Neural cell (in vitro differentiated cells): ENCODE measurements at regions not wholly inside any gene's neighbourhood (a gene's known extent, or its start where the extent isn't known, plus 50 kb on each side); places are given as distances from the start of the nearest gene placed in this dataset.

ENCODE experiments used
- H2AFZ ChIP-seq: fragments of 200-600, 300-800 bp; sonication (generic), shearing (Covaris generic); 2 replicates; pipeline ENCODE4 v1.6.0; 2014; ENCODE audit warnings: low read depth, mild to moderate bottlenecking, antibody characterized with exemption, low read length, moderate library complexity
- H3F3A ChIP-seq: fragments of 200-600 bp; shearing (Covaris generic); 2 replicates; pipeline ENCODE4 v1.6.1; 2016; ENCODE audit warnings: mild to moderate bottlenecking, moderate library complexity, mixed read lengths, antibody characterized with exemption, low read length; ENCODE audit not compliant: insufficient read depth, poor library complexity, severe bottlenecking
- H3K27ac ChIP-seq: fragments of 200-600, 300-800 bp; sonication (generic), shearing (Covaris generic); 2 replicates; pipeline ENCODE4 v1.5.1; 2014; ENCODE audit warnings: mild to moderate bottlenecking, low read length, moderate library complexity
- H3K27me3 ChIP-seq: fragments of 300-800, 200-600 bp; sonication (generic), shearing (Covaris generic); 2 replicates; pipeline ENCODE4 v1.6.0; 2014; ENCODE audit warnings: mild to moderate bottlenecking, low read depth, low read length, moderate library complexity; ENCODE audit not compliant: insufficient read depth
- H3K36me3 ChIP-seq: fragments of 300-800, 200-600 bp; sonication (generic), shearing (Covaris generic); 2 replicates; pipeline ENCODE4 v1.5.1; 2014; ENCODE audit warnings: mild to moderate bottlenecking, antibody characterized with exemption, low read length, moderate library complexity; ENCODE audit not compliant: insufficient read depth
- H3K4me2 ChIP-seq: fragments of 300-800, 200-600 bp; sonication (generic), shearing (Covaris generic); 2 replicates; pipeline ENCODE4 v1.6.0; 2014; ENCODE audit warnings: mild to moderate bottlenecking, low read length
- H3K4me3 ChIP-seq: fragments of 300-800, 200-600 bp; sonication (generic), shearing (Covaris generic); 2 replicates; pipeline ENCODE4 v1.5.1; 2014; ENCODE audit warnings: mild to moderate bottlenecking, low read length, moderate library complexity
- H3K79me2 ChIP-seq: fragments of 200-600 bp; shearing (Covaris generic); replicated peaks from 2 replicates; pipeline ENCODE4 v1.6.0; 2014; ENCODE audit warnings: mild to moderate bottlenecking, low read length, moderate library complexity; ENCODE audit not compliant: insufficient read depth
- H3K9ac ChIP-seq: fragments of 300-800, 200-600 bp; sonication (generic), shearing (Covaris generic); 2 replicates; pipeline ENCODE4 v1.6.1; 2016; ENCODE audit warnings: mild to moderate bottlenecking, low read length, mixed read lengths
- H3K9me2 ChIP-seq: fragments of 200-600 bp; shearing (Covaris generic); 2 replicates; pipeline ENCODE4 v1.6.1; 2016; ENCODE audit warnings: mild to moderate bottlenecking, low read length, mixed read lengths; ENCODE audit not compliant: insufficient read depth
- H3K9me3 ChIP-seq: fragments of 200-600, 300-800 bp; sonication (generic), shearing (Covaris generic); 2 replicates; pipeline ENCODE4 v1.6.1; 2016; ENCODE audit warnings: mild to moderate bottlenecking, mixed run types, low read length, moderate library complexity, mixed read lengths
- H4K20me1 ChIP-seq: fragments of 200-600 bp; shearing (Covaris generic); 2 replicates; pipeline ENCODE4 v1.6.1; 2016; ENCODE audit warnings: mild to moderate bottlenecking, mixed run types; ENCODE audit not compliant: insufficient read depth
- CTCF ChIP-seq: fragments of 450-650 bp; IDR thresholded peaks from 2 replicates; pipeline ENCODE4 v1.5.1; 2014; ENCODE audit warnings: antibody characterized with exemption, mild to moderate bottlenecking, moderate library complexity; ENCODE audit not compliant: poor library complexity, severe bottlenecking
- EP300 ChIP-seq: fragments of 450-650 bp; conservative IDR thresholded peaks from 2 replicates; pipeline ENCODE4 v1.6.1; 2014; ENCODE audit warnings: antibody characterized with exemption, mild to moderate bottlenecking, moderate library complexity; ENCODE audit not compliant: poor library complexity, severe bottlenecking
- EZH2 ChIP-seq: fragments of 200-600, 300-800 bp; shearing (Covaris generic), sonication (generic); IDR thresholded peaks from 2 replicates; pipeline ENCODE4 v1.6.1; 2014; ENCODE audit warnings: antibody characterized with exemption, low read length, borderline replicate concordance, mild to moderate bottlenecking; ENCODE audit not compliant: insufficient read depth, poor library complexity, severe bottlenecking
- MXI1 ChIP-seq: fragments of 450-650 bp; conservative IDR thresholded peaks from 2 replicates; pipeline ENCODE4 v1.6.1; 2014; ENCODE audit warnings: antibody characterized with exemption, mild to moderate bottlenecking; ENCODE audit not compliant: poor library complexity, severe bottlenecking
- POLR2AphosphoS5 ChIP-seq: IDR thresholded peaks from 2 replicates; pipeline ENCODE4 v1.6.1; 2012
- RAD21 ChIP-seq: fragments of 450-650 bp; conservative IDR thresholded peaks from 2 replicates; pipeline ENCODE4 v1.6.1; 2014; ENCODE audit warnings: antibody characterized with exemption, mild to moderate bottlenecking, moderate library complexity
- REST ChIP-seq: IDR thresholded peaks from 2 replicates; pipeline ENCODE4 v1.6.1; 2012; ENCODE audit warnings: borderline replicate concordance
- SMC3 ChIP-seq: fragments of 450-650 bp; conservative IDR thresholded peaks from 2 replicates; pipeline ENCODE4 v1.6.1; 2014; ENCODE audit warnings: antibody characterized with exemption, mild to moderate bottlenecking, moderate library complexity; ENCODE audit not compliant: poor library complexity
- TAF1 ChIP-seq: IDR thresholded peaks from 2 replicates; pipeline ENCODE4 v1.6.1; 2012; ENCODE audit warnings: low read depth

- Histone ChIP-seq H3K9me2 (no peaks in the 10 kb centered on the region), H3F3A (no peaks in the 10 kb centered on the region), H3K27ac (peak overlapping the region; percentile 46), H4K20me1 (no peaks in the 10 kb centered on the region), H3K9me3 (no peaks in the 10 kb centered on the region), H3K9ac (no peak overlapping the region), H2AFZ (no peak overlapping the region), H3K79me2 (no peaks in the 10 kb centered on the region), H3K36me3 (no peaks in the 10 kb centered on the region), H3K4me2 (no peak overlapping the region), H3K27me3 (no peaks in the 10 kb centered on the region), H3K4me3 (no peak overlapping the region)
- no peak for TF ChIP-seq CTCF
- no peak for TF ChIP-seq RAD21
- TF ChIP-seq MXI1: no peak
- no peak for TF ChIP-seq TAF1
- no peak for TF ChIP-seq REST
- no peak for TF ChIP-seq SMC3
- TF ChIP-seq EZH2: no peak
- TF ChIP-seq POLR2AphosphoS5: no peak
- TF ChIP-seq EP300: no peak
Observed at GRCh38 chr2:121944072-121944831, 188.8 kb downstream of the TSN start.

- no peaks in the 10 kb centered on the region for H4K20me1 ChIP-seq
Observed at GRCh38 chr2:121947674-121948073, 192.2 kb downstream of the TSN start.

More at GRCh38 chr2:121947674-121948073, 192.2 kb downstream of the TSN start:
- Histone ChIP-seq H3K27me3 (no peaks in the 10 kb centered on the region), H3K9me3 (no peaks in the 10 kb centered on the region), H3K9ac (no peak overlapping the region), H3K36me3 (no peaks in the 10 kb centered on the region), H3K4me3 (no peak overlapping the region), H3K79me2 (no peaks in the 10 kb centered on the region), H3K9me2 (no peaks in the 10 kb centered on the region), H3K27ac (no peak overlapping the region), H3K4me2 (no peak overlapping the region), H2AFZ (no peak overlapping the region), H3F3A (no peaks in the 10 kb centered on the region)
- TF ChIP-seq MXI1 (no peak), CTCF (no peak), REST (no peak), RAD21 (no peak), EZH2 (no peak), POLR2AphosphoS5 (no peak), EP300 (no peak), SMC3 (no peak)
